Inflammatory macrophage treated with lipopolysaccharide for 4 hours (primary cell): ENCODE measurements at regions not wholly inside any gene's neighbourhood (a gene's known extent, or its start where the extent isn't known, plus 50 kb on each side); places are given as distances from the start of the nearest gene placed in this dataset.

Experiments
- DNase-seq: peaks from one replicate; pipeline ENCODE4 v3.0.0-alpha.2; 2020

DNA sequence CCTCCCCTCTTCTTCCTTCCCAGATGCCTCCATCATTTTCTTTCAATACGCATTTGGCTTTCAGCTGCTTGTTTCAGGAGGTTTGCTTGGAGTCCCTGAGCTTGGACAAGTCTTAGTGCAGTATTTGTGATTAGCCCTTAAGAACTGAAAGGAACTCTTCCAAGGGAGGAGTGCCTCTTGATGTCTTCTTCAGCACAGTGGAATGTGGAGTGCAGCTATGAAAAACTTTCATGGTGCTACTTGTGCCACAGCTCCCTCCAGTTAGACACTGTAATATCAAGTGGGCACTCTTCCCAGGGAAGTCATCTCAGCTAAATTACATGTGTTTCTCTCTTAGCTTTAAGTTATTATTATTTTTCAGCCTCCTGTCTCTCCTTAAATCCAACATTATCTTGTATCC lies 173.1 kb downstream of the NECTIN3 start:
- DNase-seq, result no peak

DNA sequence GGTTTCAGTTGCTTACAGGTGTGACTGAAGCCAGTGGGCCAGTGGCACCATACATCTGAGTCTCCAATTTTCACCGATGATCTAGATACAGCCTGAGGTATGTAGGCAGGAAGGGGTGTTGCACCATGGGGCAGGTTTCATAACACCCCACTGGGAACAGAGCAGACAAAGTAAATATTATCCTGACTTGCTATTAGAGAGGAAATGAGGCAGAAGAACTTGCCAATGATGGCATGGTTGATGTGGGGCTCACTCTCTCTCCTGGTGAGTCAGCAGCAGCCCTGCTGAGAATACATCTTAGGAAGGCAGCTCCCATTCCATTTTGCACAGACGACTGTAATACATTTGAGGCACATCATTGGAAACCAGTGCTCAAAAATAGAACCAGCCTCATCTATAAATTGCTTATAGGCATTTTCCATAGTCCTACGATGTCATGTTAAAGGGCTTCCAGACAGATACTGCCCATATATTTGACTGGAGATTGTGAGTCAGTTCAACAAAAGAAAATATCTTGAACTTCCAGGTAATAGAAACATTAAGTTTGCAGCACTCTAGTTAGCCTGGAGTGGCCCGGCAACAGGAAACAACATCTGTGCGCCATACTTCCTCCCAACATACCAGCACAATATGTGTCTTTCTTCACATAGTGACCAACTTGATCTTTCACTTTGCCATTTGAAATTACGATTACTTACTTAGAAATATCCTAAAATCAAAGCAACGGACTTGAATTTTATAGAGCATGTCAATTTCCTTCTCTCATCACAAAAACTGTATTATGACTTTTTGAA lies 175.5 kb downstream of the NECTIN3 start:
- DNase-seq, result no peak

GRCh38 chr3:111248406-111248805 lies 176.8 kb downstream of the NECTIN3 start:
- no peak for DNase-seq

GRCh38 chr3:111249421-111249820 lies 177.8 kb downstream of the NECTIN3 start:
- no peak for DNase-seq

DNA sequence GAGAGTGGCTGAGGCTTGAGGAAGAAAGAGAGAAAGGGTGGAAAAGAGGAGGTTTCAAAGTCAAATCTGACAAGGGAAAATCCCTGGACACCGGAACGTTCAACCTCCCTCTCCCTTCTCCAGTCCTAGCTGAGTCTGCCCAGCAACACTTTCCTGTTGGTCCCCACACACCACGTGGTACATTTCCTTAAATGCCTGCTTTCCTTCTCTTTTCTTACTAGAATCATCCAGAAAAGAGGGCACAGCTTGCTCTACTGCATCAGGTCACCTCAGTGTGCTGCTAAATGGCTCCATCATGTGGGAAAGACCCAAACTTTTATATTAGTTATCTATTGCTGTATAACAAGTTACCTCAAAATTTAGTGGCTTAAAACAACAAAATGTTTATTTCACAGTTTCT lies 181.2 kb downstream of the NECTIN3 start:
- no peak for DNase-seq

GRCh38 chr3:111253733-111254132 lies 182.1 kb downstream of the NECTIN3 start:
- no peak for DNase-seq

- no peak for DNase-seq
Measured at GRCh38 chr3:111260878-111261277, 189.3 kb downstream of the NECTIN3 start.

GRCh38 chr3:111269777-111270176 lies 198.2 kb downstream of the NECTIN3 start:
- DNase-seq, result no peak

GRCh38 chr3:111277226-111277625 lies 205.6 kb downstream of the NECTIN3 start:
- DNase-seq, result no peak

- DNase-seq, result no peak
Measured at GRCh38 chr3:111278959-111279358, 207.3 kb downstream of the NECTIN3 start.

DNA sequence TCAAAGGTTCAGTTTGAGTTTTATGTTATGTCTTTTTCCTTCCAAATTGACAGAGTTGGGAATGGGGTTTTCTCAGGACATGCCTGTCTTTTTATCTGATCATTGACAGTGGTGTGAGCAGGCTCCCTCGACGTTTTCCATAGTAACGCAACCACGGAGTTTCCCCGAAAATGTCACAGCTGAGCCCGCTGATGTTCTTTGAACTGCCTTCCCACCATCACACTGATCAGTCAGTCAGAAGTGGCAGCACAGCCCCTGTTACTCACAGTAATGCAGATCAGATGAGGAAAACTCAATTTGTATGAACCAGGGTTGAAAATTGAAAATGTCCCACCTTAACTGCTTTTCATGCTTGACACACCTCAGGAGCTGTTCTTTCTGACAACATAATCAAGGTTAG lies 210.4 kb downstream of the NECTIN3 start:
- no peak for DNase-seq

DNA sequence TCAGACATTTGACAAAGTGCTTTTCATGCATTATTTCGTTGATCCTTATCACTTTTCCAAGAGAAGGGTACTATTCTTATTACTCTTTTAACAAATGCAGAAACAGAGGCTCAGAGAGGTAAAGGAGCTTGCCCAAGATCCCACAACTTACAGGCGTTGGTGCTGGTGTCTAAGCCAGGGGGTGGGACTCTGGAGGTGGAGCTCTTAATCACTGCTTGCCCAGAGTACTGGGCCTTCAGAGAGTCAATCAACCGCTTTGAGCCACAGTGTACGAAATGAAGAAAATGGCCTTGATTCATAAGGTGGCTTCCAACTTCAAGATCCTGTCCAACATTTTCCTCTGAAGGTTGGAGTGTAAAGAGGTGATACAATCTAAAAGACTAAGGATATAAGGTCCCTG lies 211.5 kb downstream of the NECTIN3 start:
- no peak for DNase-seq

DNA sequence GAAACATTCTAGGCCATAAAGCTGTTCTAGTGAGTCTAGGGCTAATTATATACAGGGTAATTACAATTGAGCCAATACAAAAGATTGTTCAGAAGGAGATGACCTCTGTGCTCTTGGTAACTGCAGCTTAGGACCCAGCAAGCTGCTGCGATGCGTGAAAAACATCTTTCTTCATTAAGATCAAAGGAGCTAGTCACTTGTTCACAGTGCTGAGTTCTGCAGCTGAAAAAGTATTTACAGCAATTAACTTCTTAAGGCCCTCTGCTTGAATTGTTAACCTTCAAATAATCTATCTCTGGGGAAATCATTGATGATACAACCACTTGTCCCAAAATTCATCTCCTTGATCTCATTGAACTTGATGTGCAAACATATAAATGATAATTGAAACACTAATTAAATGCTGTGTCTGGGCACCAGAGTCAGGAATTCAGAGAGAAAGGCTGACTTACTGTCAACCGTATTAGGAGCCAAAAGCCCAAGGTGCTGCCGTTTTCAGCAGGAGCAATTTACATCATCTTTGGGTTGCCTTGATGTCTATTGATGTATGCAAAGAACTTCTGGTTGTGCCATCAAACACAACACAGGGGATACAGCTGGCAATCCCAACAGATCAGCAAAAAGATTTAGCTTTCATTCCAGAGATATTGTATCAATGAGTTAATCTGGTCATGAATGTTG lies 213.0 kb downstream of the NECTIN3 start:
- no peak for DNase-seq

GRCh38 chr3:111285184-111285538 lies 213.5 kb downstream of the NECTIN3 start:
- DNase-seq, result no peak

GRCh38 chr3:111285694-111286093 lies 214.1 kb downstream of the NECTIN3 start:
- no peak for DNase-seq

GRCh38 chr3:111286746-111287145 lies 215.1 kb downstream of the NECTIN3 start:
- DNase-seq, result no peak

- DNase-seq, result no peak
Measured at GRCh38 chr3:111292117-111292516, 220.5 kb downstream of the NECTIN3 start.

DNA sequence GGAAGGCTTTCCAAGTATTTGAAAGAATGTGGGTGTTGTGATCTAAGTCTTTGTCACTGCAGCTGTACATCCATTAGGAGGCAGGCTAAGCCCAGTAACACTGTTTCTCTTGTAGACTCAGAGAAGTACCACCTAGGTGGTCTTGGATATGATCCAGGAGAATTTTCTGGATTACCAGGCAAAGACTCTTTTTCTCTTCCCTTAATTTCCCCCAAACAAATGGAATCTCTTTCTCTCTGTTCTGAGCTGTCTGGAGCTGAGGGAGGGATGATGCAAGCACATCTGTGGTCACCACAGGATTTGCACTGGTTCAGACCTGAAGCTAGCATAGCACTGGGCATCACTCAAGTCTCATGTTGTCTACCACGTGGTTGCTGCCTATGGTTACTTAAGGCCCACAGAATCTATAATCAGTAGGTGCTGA lies 227.6 kb downstream of the NECTIN3 start:
- DNase-seq, result no peak

GRCh38 chr3:111301238-111301798 lies 229.7 kb downstream of the NECTIN3 start:
- peak; percentile 1 for DNase-seq

DNA sequence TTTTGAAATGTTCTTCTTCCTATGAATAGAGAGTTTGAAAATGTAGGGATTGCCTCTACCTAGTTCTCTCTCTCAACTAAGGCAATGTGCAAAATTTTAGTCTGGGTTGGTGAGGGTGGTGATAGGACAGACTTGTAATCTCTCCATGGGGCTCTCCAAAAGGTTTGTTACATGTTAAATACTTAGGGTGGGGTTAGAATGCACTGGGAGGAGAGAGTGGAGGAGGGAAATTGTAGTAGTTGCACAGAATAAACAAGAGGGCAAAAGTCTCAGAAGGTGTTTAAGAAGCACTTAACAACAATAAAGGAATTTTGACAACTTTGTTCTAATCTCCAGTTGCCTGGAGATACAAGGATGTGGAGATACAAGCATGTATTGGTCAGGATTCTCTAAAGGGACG lies 230.4 kb downstream of the NECTIN3 start:
- no peak for DNase-seq

- DNase-seq, result no peak
Measured at GRCh38 chr3:111303760-111304159, 232.1 kb downstream of the NECTIN3 start.

- no peak for DNase-seq
Measured at GRCh38 chr3:111307676-111308075, 234.3 kb upstream of the CD96 start.

DNA sequence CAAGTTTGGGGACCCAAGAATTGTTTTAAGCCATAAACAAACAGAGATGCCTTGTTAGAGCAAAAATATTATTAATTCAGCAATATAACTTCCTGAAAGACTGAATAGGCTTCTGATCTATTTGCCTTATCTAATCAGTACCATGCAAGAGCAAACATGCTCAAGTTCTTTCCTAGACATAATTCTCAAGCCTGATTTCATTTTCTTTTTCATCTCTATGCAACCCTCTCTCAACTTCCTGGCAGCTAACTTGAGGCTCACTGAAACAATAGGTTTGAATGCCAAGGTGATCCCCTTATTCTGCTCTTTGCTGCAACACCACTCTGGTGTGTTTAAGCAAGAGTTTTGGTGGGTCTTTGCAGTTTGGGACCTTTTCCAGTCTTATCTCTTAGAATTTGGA lies 230.9 kb upstream of the CD96 start:
- no peak for DNase-seq

- DNase-seq, result no peak
Measured at GRCh38 chr3:111311709-111312235, 230.2 kb upstream of the CD96 start.
